ENCODE measurements at regions not wholly inside any gene's neighbourhood (a gene's known extent, or its start where the extent isn't known, plus 50 kb on each side); places are given as distances from the start of the nearest gene placed in this dataset.

- no peak overlapping the region for H3K4me3 ChIP-seq (ENCODE audit: low read depth, low read length)
- no peak for TF ChIP-seq CTCF (conservative IDR thresholded peaks at IDR 0.05; ENCODE audit: low read depth, low read length)
Measured at GRCh38 chr13:56697011-56697410, 443.7 kb upstream of the PRR20A start.

GRCh38 chr13:56700324-56700723 lies 440.4 kb upstream of the PRR20A start:
- TF ChIP-seq CTCF (conservative IDR thresholded peaks at IDR 0.05; ENCODE audit: low read depth, low read length), result no peak
- no peak overlapping the region for H3K4me3 ChIP-seq (ENCODE audit: low read depth, low read length)
- DNase-seq (ENCODE audit: low read depth), result no peak

More at GRCh38 chr13:56697011-56697410, 443.7 kb upstream of the PRR20A start:
- no peak for DNase-seq (ENCODE audit: low read depth)

- DNase-seq (ENCODE audit: low read depth), result no peak
- H3K4me3 ChIP-seq (ENCODE audit: low read depth, low read length), result no peak overlapping the region
- no peak for TF ChIP-seq CTCF (conservative IDR thresholded peaks at IDR 0.05; ENCODE audit: low read depth, low read length)
Measured at GRCh38 chr13:56706485-56706884, 434.2 kb upstream of the PRR20A start.

- no peak overlapping the region for H3K4me3 ChIP-seq (ENCODE audit: low read depth, low read length)
- no peak for DNase-seq (ENCODE audit: low read depth)
- no peak for TF ChIP-seq CTCF (conservative IDR thresholded peaks at IDR 0.05; ENCODE audit: low read depth, low read length)
Measured at GRCh38 chr13:56713656-56714055, 427.1 kb upstream of the PRR20A start.

- no peak for TF ChIP-seq CTCF (conservative IDR thresholded peaks at IDR 0.05; ENCODE audit: low read depth, low read length)
- no peak for DNase-seq (ENCODE audit: low read depth)
- no peak overlapping the region for H3K4me3 ChIP-seq (ENCODE audit: low read depth, low read length)
Measured at GRCh38 chr13:56718791-56719190, 421.9 kb upstream of the PRR20A start.

- no peak for TF ChIP-seq CTCF (conservative IDR thresholded peaks at IDR 0.05; ENCODE audit: low read depth, low read length)
- no peak overlapping the region for H3K4me3 ChIP-seq (ENCODE audit: low read depth, low read length)
- DNase-seq (ENCODE audit: low read depth), result no peak
Measured at GRCh38 chr13:56720841-56721240, 419.9 kb upstream of the PRR20A start.

GRCh38 chr13:56735537-56735942 lies 405.2 kb upstream of the PRR20A start:
- DNase-seq (ENCODE audit: low read depth), result no peak
- H3K4me3 ChIP-seq (ENCODE audit: low read depth, low read length), result no peak overlapping the region
- no peak for TF ChIP-seq CTCF (conservative IDR thresholded peaks at IDR 0.05; ENCODE audit: low read depth, low read length)
